Forelimb muscle (tissue), 1 donor: ENCODE measurements at regions not wholly inside any gene's neighbourhood (a gene's known extent, or its start where the extent isn't known, plus 50 kb on each side); places are given as distances from the start of the nearest gene placed in this dataset.

Experiments used
- DNase-seq: peaks from one replicate; pipeline ENCODE4 v3.0.0-alpha.2; 2013; ENCODE audit warnings: low read depth

- DNase-seq: no peak
These were observed 147.5 kb upstream of the RHOBTB1 start for GRCh38 chr10:61091531-61091930.

DNA sequence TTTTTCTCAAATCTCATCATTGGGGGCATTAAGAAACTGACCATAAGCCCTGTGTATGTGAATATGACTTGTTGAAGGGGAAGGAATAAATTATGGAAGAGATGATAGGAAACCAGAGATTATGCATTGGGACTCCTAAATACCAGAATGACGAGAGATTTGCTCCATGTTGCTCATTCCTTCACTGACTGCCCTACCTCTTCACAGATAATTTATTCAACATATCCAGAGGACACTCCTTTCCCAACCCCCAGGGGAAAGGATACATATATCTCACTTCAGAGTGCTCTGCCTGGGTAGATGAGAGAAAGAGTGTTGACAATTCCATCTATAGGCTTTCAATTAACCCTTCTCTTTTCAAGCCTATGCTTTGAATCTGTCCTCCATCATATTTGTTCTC, 145.3 kb upstream of the RHOBTB1 start:
- no peak for DNase-seq

DNA sequence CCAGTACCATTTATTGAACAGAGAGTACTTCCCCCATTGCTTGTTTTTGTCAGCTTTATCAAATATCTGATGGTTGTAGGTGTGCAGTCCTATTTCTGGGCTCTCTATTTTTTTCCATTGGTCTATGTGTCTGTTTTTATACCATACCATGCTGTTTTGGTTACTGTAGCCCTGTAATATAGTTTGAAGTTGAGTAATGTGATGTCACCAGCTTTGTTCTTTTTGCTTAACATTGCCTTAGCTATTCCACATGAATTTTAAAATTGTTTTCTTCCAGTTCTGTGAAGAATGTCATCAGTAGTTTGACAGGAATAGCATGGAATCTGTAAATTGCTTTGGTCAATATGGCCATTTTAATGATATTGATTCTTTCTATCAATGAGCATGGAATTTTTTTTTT, 140.5 kb upstream of the RHOBTB1 start:
- no peak for DNase-seq

DNA sequence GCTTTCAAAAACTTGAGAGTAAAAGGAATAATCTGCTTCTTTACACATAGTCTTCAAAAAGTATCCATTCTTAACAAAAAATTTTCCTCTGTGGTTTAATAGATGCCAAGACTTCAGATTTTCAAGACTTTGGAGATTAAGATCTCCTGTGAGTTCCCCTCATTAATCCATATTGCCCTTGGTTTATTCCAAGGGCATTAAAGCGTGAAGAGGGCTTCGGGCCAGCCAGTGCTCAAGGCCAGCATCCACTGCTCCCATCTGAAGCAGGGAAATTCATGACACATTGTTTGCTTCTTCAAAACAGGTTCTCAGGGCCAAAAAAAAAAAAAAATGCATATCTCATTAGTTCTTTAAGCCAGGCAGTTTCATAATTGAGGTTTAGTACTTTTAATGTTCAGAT, 137.3 kb upstream of the RHOBTB1 start:
- DNase-seq: no peak

DNA sequence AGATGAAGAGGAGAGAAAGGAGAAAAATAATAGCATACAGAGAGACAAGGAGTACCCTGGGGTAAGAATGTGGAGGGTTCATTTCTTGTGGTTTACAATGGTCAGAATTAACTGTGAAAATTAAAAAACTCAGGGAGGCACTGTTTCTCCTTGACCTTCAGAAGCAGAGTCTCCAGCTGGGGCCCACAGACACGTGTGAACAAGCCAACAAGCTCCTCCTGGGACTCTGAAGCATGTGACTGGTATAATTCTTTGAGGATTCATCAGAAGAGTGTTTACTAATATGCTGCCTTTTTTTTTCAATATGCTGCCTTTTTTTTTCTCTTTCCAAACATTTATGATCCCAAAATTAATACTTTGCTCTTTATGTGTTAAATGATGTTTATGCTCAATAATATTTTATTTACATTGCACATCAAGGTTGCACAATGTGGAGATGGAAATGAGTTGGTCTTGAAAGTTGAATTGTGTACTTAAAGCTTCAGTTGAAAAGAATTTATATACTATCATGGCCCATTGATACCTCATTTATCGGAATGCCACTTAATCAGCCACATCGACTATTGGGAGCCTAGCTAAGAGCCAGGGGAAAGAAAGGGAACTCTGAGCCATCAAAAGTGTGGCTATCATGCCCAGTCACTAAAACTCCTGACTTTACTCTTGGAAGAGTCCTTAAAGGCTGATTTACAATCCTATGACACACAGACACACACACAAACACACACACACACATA, 134.7 kb upstream of the RHOBTB1 start:
- DNase-seq: no peak

DNA sequence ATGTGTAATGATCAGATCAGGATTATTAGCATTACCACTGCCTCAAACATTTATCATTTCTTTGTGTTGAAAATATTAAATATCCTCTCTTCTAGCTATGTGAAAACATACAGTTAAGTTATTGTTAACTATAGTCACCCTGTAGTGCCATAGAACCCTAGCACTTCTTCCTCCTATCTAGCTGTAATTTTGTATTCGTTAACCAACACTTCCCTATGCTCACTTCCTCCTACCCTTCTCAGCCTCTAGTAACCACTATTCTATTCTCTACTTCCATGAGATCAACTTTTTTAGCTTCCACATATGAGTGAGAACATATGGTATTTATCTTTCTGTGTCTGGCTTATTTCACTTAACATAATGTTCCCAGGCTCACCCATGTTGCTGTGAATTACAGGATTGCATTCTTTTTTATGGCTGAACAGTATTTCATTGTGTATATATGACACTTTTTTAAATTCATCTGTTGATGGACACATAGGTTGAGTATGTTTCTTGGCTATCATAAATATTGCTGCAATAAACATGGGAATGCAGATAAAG, 132.7 kb upstream of the RHOBTB1 start:
- no peak for DNase-seq

DNA sequence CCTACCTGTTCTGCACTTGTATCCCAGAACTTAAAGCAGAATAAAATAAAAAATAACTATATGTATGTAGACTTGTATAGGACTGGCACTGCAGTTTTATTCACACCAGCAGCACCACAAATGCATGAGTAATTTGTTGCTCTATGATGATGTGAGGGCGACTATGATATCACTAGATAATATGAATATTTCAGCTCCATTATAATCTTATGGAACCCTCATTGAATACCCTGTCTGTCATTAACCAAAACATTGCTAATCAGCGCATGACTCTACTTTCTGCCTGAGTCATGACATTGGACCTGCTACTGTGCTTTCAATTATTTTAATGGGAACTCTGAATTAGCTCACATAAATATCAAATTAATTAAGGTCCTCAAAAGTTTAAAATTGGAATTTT, 129.4 kb upstream of the RHOBTB1 start:
- DNase-seq: no peak

DNA sequence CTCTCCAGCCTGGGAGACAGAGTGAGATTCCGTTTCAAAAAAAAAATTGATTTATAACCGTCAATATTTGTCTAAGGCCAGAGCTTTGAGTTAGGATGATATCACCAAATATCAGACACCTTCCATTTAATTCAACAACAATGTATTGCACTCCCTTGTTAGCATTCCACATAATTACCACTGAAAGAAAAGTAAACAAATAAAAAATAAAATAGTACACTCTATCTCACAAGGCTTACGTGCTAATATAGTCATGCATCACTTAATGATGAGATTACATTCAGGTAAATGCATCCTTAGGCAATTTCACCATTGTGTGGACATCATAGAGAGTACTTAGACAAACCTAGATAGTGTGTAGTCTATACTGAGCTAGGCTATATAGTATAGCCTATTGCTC, 127.6 kb upstream of the RHOBTB1 start:
- DNase-seq: no peak

DNA sequence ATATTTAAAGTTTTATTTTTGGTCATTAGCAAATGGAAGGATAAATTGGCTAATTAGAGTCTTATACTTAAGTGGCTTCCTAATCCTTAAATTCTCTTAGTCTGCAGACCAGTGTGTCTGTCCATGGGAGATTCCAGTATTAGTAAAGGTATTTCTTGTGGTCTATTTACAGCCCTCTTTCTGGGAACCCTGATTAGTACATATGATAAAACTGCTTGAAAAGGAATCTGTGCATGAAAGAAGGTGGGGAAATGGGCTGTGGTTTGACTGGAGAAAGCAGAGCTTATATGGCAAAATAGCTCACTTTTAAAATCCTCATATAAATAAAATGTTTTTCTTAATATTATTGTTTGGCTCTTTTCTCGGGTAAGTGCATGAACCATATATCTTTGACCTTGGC, 124.5 kb upstream of the RHOBTB1 start:
- DNase-seq: no peak

GRCh38 chr10:61067671-61068336, 123.8 kb upstream of the RHOBTB1 start:
- DNase-seq: no peak

GRCh38 chr10:61066661-61067344, 122.8 kb upstream of the RHOBTB1 start:
- DNase-seq: no peak

- no peak for DNase-seq
These were observed 121.1 kb upstream of the RHOBTB1 start for GRCh38 chr10:61065051-61065450.

GRCh38 chr10:61064356-61064755, 120.4 kb upstream of the RHOBTB1 start:
- no peak for DNase-seq

- no peak for DNase-seq
These were observed 119.9 kb upstream of the RHOBTB1 start for GRCh38 chr10:61063901-61064300.

- DNase-seq: peak; percentile 47
These were observed 119.0 kb upstream of the RHOBTB1 start for GRCh38 chr10:61063034-61063433.

GRCh38 chr10:61061923-61062504, 118.0 kb upstream of the RHOBTB1 start:
- no peak for DNase-seq

GRCh38 chr10:61059636-61060035, 115.7 kb upstream of the RHOBTB1 start:
- no peak for DNase-seq

DNA sequence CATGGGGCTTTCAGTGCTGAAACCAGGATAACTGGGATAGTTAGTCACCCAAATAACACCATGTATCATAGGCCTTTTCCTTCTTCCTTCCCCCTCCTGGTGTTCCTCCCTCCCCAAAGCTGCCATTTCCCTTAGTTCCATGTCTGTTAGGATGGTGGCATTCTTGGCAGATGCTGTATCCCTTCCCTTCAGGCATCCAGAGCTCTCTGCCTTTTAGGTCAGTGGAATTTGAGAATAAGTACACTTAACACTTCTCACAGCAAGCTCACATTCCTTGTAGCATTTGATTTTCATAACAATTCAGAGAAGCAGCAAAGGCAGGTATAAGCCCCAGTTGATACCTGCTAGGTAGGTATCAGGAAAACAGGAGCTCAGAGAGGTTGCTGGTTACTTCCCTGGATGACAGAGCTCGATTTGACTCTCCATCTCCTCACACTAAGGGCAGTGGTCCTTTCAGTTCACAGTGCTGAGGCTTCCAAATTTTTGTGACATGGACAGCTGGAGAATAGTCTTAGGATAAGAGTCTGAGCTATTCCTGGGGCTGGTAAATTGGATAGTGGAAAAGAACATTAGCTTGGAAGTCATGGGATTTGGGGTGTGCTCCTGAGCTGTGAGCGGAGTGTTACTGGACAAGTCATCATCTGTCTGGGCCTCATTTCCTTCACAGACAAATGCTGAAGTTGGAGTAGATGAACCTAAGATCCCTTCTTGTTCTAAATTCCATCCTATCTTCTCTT, 108.7 kb upstream of the RHOBTB1 start:
- no peak for DNase-seq

- no peak for DNase-seq
These were observed 107.4 kb upstream of the RHOBTB1 start for GRCh38 chr10:61051344-61051743.

DNA sequence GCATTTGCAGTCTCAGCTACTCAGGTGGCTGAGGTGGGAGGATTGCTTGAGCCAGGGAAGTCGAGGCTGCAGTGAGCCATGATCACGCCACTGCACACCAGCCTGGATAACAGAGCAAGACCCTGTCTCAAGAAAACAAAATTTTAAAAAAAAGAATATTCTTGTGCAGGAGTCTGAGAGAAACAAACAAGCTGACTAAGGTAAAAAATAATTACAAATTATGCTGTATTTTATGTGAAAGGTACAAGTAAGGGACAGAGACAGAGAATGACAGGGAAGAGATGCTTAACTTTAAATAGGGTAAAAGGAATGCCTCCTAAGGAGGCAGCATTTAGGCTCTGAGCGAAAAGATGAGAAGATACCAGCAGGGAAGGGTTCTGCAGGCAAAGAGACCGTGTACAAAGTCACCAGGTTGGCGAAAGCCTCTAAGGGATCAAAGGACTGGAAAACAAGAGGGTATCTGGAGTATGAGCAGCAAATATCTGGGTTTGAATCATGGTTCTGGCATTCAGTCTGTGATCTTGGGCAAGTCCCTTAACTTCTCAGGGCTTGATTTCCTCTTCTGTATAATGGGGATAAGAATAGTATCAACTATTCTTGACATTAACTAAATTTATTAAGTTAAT, 106.2 kb upstream of the RHOBTB1 start:
- no peak for DNase-seq

DNA sequence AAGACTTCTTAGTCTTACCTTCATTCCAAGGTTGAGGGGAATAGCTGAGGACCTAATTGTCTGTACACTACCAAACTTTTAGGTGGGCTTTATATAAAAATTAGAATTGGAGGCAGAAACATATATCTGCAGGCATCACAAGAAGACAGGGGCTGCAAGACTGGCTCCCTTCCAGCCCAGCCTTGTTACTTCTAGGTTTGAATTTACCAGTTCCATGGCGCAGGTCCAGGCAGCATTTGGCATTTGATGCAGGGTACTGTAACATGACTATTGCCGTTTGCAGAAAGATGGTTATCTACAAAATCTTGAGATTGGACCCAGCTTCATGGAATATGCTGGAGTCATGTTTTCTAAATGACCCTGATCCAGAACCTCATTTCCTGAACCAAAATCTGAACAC, 105.4 kb upstream of the RHOBTB1 start:
- no peak for DNase-seq
